ENCODE measurements at regions not wholly inside any gene's neighbourhood (a gene's known extent, or its start where the extent isn't known, plus 50 kb on each side); places are given as distances from the start of the nearest gene placed in this dataset.

- TF ChIP-seq CTCF (IDR thresholded peaks at IDR 0.05 in 8 of 11, conservative IDR thresholded peaks at IDR 0.05 in 3 of 11) (no peak), POLR2A (IDR thresholded peaks at IDR 0.05) (no peak), POLR2AphosphoS5 (IDR thresholded peaks at IDR 0.05) (no peak)
These were observed 84.0 kb upstream of the C1GALT1 start for GRCh38 chr7:7098280-7098818.
